GM12878 (cell line): ENCODE measurements at regions not wholly inside any gene's neighbourhood (a gene's known extent, or its start where the extent isn't known, plus 50 kb on each side); places are given as distances from the start of the nearest gene placed in this dataset.

ENCODE experiments used
- ATAC-seq: fragments of 200-7000 bp; cut with Tn5 transposase; 3 replicates; pipeline ENCODE4 v1.9.1; 2020; ENCODE audit warnings: mild to moderate bottlenecking, moderate library complexity
- BruUV-seq: library from RNA; stranded (reverse); fragments of 400-500 nt; replicated peaks from 2 replicates; lab custom pipeline; 2021; lab: Mats Ljungman, UMichigan
- CTCF ChIA-PET: fragments of 300-600 bp; sonication (Branson Sonifier 250); formaldehyde crosslinking; extraction: SDS; loops from one replicate; lab custom pipeline; 2021; ENCODE audit warnings: inconsistent platforms; lab: Yijun Ruan, JAX
- POLR2A ChIA-PET: fragments of 350-600 bp; formaldehyde crosslinking; extraction: SDS; loops from one replicate; lab custom pipeline; 2021; ENCODE audit warnings: inconsistent platforms; lab: Charles Lee
- RAD21 ChIA-PET: fragments of 300-600 bp; sonication (Branson Sonifier 250); formaldehyde crosslinking; loops from one replicate; lab custom pipeline; 2023; ENCODE audit warnings: antibody characterized with exemption; ENCODE audit not compliant: unreplicated experiment; lab: Charles Lee
- SMC1A ChIA-PET: fragments of 300-600 bp; sonication (Branson Sonifier 250); formaldehyde crosslinking; loops from one replicate; lab custom pipeline; 2023; ENCODE audit not compliant: unreplicated experiment, uncharacterized antibody; lab: Charles Lee
- DNase-seq: peaks from one replicate; pipeline ENCODE4 v3.0.0-alpha.2; 2011; ENCODE audit warnings: low read depth, low spot score
- FAIRE-seq: peaks from 3 replicates; lab custom pipeline; 2011; peaks lifted over from hg19 to GRCh38; lab: Jason Lieb, UNC
- H2AFZ ChIP-seq: 2 replicates; pipeline ENCODE4 v1.6.0; 2011; ENCODE audit warnings: low read depth, low read length, control low read depth; ENCODE audit not compliant: control insufficient read depth
- H3K27ac ChIP-seq: 2 replicates; pipeline ENCODE4 v1.5.1; 2011; ENCODE audit warnings: control low read depth; ENCODE audit not compliant: control insufficient read depth, insufficient read depth
- H3K27me3 ChIP-seq, 2 experiments: replicated peaks in 1 of 2; 2 replicates each; pipeline versions ENCODE4 v1.6.0 to v1.6.1; 2011; ENCODE audit warnings: low read length in 1 of 2; ENCODE audit not compliant: control insufficient read depth in 2 of 2, insufficient read depth in 2 of 2
- H3K36me3 ChIP-seq, 2 experiments: 2 replicates each; pipeline ENCODE4 v1.5.1; 2011; ENCODE audit warnings: low read length in 1 of 2; ENCODE audit not compliant: control insufficient read depth in 2 of 2, insufficient read depth in 2 of 2
- H3K4me1 ChIP-seq: 2 replicates; pipeline ENCODE4 v1.6.1; 2011; ENCODE audit warnings: mild to moderate bottlenecking, low read length, moderate library complexity, mixed read lengths; ENCODE audit not compliant: control insufficient read depth, insufficient read depth
- H3K4me2 ChIP-seq: 2 replicates; pipeline ENCODE4 v1.6.0; 2011; ENCODE audit warnings: control low read depth; ENCODE audit not compliant: control insufficient read depth, insufficient read depth
- H3K4me3 ChIP-seq: fragments of 200-600 bp; sonication (generic); 2 replicates; pipeline ENCODE4 v1.5.1; 2016
- H3K79me2 ChIP-seq: 2 replicates; pipeline ENCODE4 v1.6.0; 2011; ENCODE audit warnings: low read length; ENCODE audit not compliant: control insufficient read depth, insufficient read depth
- H3K9ac ChIP-seq: 2 replicates; pipeline ENCODE4 v1.8.0; 2011; ENCODE audit warnings: low read length, control low read depth, mixed read lengths; ENCODE audit not compliant: control insufficient read depth, insufficient read depth
- H3K9me3 ChIP-seq: replicated peaks from 3 replicates; pipeline ENCODE4 v1.5.1; 2011; ENCODE audit warnings: mild to moderate bottlenecking, low read length; ENCODE audit not compliant: control insufficient read depth, insufficient read depth
- H4K20me1 ChIP-seq: 2 replicates; pipeline ENCODE4 v1.6.0; 2011; ENCODE audit not compliant: control insufficient read depth, insufficient read depth
- ATF2 ChIP-seq: IDR thresholded peaks from 2 replicates; pipeline ENCODE4 v1.6.1; 2012; ENCODE audit warnings: low read length, inconsistent platforms
- ETV6 ChIP-seq, 2 experiments: fragments of 450-650 bp in 1 of 2; IDR thresholded peaks in 1 of 2; conservative IDR thresholded peaks in 1 of 2; 2 replicates each; pipeline ENCODE4 v1.6.1; 2014; ENCODE audit warnings: antibody characterized with exemption in 1 of 2, borderline replicate concordance in 1 of 2, low read depth in 1 of 2, mild to moderate bottlenecking in 1 of 2, moderate library complexity in 1 of 2
- LARP7 ChIP-seq: fragments of 450-650 bp; IDR thresholded peaks from 2 replicates; pipeline ENCODE4 v1.6.1; 2017; ENCODE audit warnings: mild to moderate bottlenecking
- MXI1 ChIP-seq: fragments of 150-350 bp; IDR thresholded peaks from 2 replicates; pipeline ENCODE4 v1.6.1; 2011; ENCODE audit warnings: low read depth, mild to moderate bottlenecking, inconsistent platforms, low read length, improper control_type of control experiment
- PBX3 ChIP-seq: IDR thresholded peaks from 2 replicates; pipeline ENCODE4 v1.6.1; 2011; ENCODE audit warnings: mild to moderate bottlenecking, low read depth, low read length, moderate library complexity; ENCODE audit not compliant: insufficient replicate concordance
- POLR2AphosphoS5 ChIP-seq: IDR thresholded peaks from 2 replicates; pipeline ENCODE4 v1.6.1; 2011; ENCODE audit warnings: mild to moderate bottlenecking, low read length, inconsistent platforms
- RELA ChIP-seq: fragments of 450-650 bp; IDR thresholded peaks from 2 replicates; pipeline ENCODE4 v1.8.0; 2014; ENCODE audit warnings: borderline replicate concordance; ENCODE audit not compliant: partially characterized antibody
- SIX5 ChIP-seq: IDR thresholded peaks from 2 replicates; pipeline ENCODE4 v1.6.1; 2011; ENCODE audit warnings: mild to moderate bottlenecking, low read depth, low read length, moderate library complexity; ENCODE audit not compliant: severe bottlenecking
- SMARCA5 ChIP-seq: fragments of 450-650 bp; IDR thresholded peaks from 2 replicates; pipeline ENCODE4 v1.6.1; 2017; ENCODE audit warnings: mild to moderate bottlenecking
- ZBTB40 ChIP-seq: fragments of 450-650 bp; IDR thresholded peaks from 2 replicates; pipeline ENCODE4 v1.6.1; 2016; ENCODE audit warnings: mild to moderate bottlenecking, moderate library complexity, borderline replicate concordance
- ZNF274 ChIP-seq: IDR thresholded peaks from one replicate; pipeline ENCODE4 v1.8.0; 2011; ENCODE audit not compliant: insufficient read length, insufficient read depth
- WGBS: methylation state at CpG from one replicate; pipeline ENCODE4 v1.1.6; 2016; ENCODE audit warnings: low lambda C conversion rate; ENCODE audit not compliant: insufficient replicate concordance, insufficient coverage; ENCODE audit errors: missing lambda C conversion rate; 5-methylcytosine and 5-hydroxymethylcytosine counted together
- in situ Hi-C: fragments of 300-500 bp; cut with MboI; formaldehyde crosslinking; loops from 9 replicates; pipeline ENCODE4 v1.14.3; 2018; ENCODE audit warnings: mixed read lengths
- intact Hi-C: fragments of 100-400 bp; cut with micrococcal nuclease; formaldehyde crosslinking; loops from one replicate; pipeline ENCODE4 v1.14.2; 2022; ENCODE audit not compliant: unreplicated experiment

- SMC1A ChIA-PET: no interaction called here
- H3K4me1 ChIP-seq: no peaks in the 10 kb centered on the region
- ATAC-seq (no peak), DNase-seq (no peak), FAIRE-seq (no peak)
- no TSS peak for BruUV-seq
- POLR2A ChIA-PET: no interaction called here
- intact Hi-C loops: no loop called here
- RAD21 ChIA-PET: no interaction called here
- H3K4me3 ChIP-seq: no peak overlapping the region
- in situ Hi-C loops: no loop called here
- no peaks in the 10 kb centered on the region for H4K20me1 ChIP-seq
- 9% methylated on average over 2 of the region's 2 CpGs for WGBS
- H2AFZ ChIP-seq: no peak overlapping the region
- peaks cover 3 to 4% of the 10 kb centered on the region in 2 experiments; a peak in 3 of 4 replicates for H3K27me3 ChIP-seq
- no peak overlapping the region for H3K9ac ChIP-seq
- H3K27ac ChIP-seq: no peak overlapping the region
- no peaks in the 10 kb centered on the region for H3K9me3 ChIP-seq
- CTCF ChIA-PET: no interaction called here
- no peaks in the 10 kb centered on the region for H3K36me3 ChIP-seq
- H3K79me2 ChIP-seq: no peaks in the 10 kb centered on the region
- no peak overlapping the region for H3K4me2 ChIP-seq
- TF ChIP-seq ZNF274: no peak
- TF ChIP-seq LARP7: no peak
- TF ChIP-seq POLR2AphosphoS5: no peak
- TF ChIP-seq ZBTB40: no peak
- no peak for TF ChIP-seq SIX5
- no peak for TF ChIP-seq MXI1
- no peak for TF ChIP-seq PBX3
- no peak for TF ChIP-seq ATF2
- TF ChIP-seq RELA: no peak
- TF ChIP-seq SMARCA5: no peak
- no peak for TF ChIP-seq ETV6 (conservative IDR thresholded peaks at IDR 0.05 in 1 of 2, IDR thresholded peaks at IDR 0.05 in 1 of 2; ENCODE audit: borderline replicate concordance in 1 of 2, low read depth in 1 of 2)
Measured at GRCh38 chr3:193132241-193132640, 108.8 kb upstream of the PLAAT1 start.
